Naive B cell (primary cell): ENCODE measurements at regions not wholly inside any gene's neighbourhood (a gene's known extent, or its start where the extent isn't known, plus 50 kb on each side); places are given as distances from the start of the nearest gene placed in this dataset.

ENCODE experiments used
- ATAC-seq, 2 donors: fragments of 150-1000 bp; cut with Tn5 transposase; 2 replicates each; pipeline ENCODE4 v1.10.0; 2021; ENCODE audit warnings: low read depth in 2 of 2, mild to moderate bottlenecking in 2 of 2, moderate library complexity in 2 of 2
- DNase-seq: peaks from one replicate; pipeline ENCODE4 v3.0.0; 2022
- H3K27ac Mint-ChIP-seq, 6 donors: one replicate each; pipeline ENCODE4 v1.8.0; 2020 to 2022; ENCODE audit warnings: mild to moderate bottlenecking in 6 of 6, mixed read lengths in 6 of 6, moderate library complexity in 5 of 6, inconsistent platforms in 2 of 6
- H3K27me3 Mint-ChIP-seq, 3 donors: one replicate each; pipeline ENCODE4 v1.8.0; 2021 to 2022; ENCODE audit warnings: mixed read lengths in 3 of 3, mild to moderate bottlenecking in 1 of 3
- H3K36me3 Mint-ChIP-seq, 2 donors: one replicate each; pipeline ENCODE4 v1.8.0; 2020 to 2022; ENCODE audit warnings: mixed read lengths in 2 of 2, inconsistent platforms in 1 of 2, mild to moderate bottlenecking in 1 of 2
- H3K4me1 Mint-ChIP-seq, 3 donors: one replicate each; pipeline ENCODE4 v1.8.0; 2020 to 2022; ENCODE audit warnings: mixed read lengths in 3 of 3, inconsistent platforms in 1 of 3, mild to moderate bottlenecking in 1 of 3, moderate library complexity in 1 of 3
- H3K4me3 Mint-ChIP-seq, 8 donors: one replicate each; pipeline ENCODE4 v1.8.0; 2020 to 2022; ENCODE audit warnings: mild to moderate bottlenecking in 8 of 8, mixed read lengths in 8 of 8, moderate library complexity in 8 of 8, inconsistent platforms in 2 of 8
- H3K9me3 Mint-ChIP-seq, 7 donors: one replicate each; pipeline ENCODE4 v1.8.0; 2020 to 2022; ENCODE audit warnings: mixed read lengths in 7 of 7, mild to moderate bottlenecking in 5 of 7, inconsistent platforms in 2 of 7, moderate library complexity in 1 of 7

DNA sequence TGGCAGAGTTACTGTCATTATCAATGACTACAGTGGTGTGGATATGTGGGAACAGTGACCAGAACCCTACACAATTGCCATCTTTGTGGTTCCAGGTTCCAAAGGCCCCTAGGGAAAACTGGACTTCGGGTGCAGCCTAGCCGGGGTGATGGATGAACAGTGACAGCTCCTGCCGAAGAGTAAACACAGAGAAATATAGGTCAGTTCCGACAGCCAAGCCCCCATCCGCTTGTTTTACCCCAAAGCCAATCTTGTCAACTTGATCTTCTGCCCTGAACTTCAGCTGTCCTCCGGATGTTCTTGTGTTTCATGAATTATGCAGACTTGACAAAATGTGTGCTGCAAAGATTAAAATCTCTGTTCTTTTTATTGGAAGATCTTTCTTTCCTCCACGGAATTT is 200.4 kb upstream of the SRRM4 start:
- peaks cover 9 to 11% (median 10%) of the 10 kb centered on the region in 3 donors for H3K27me3 Mint-ChIP-seq
- H3K27ac Mint-ChIP-seq = peak overlapping the region in 2 of 6 donors; percentile 9 to 15
- H3K4me1 Mint-ChIP-seq = no peaks in the 10 kb centered on the region
- no peaks in the 10 kb centered on the region for H3K36me3 Mint-ChIP-seq
- DNase-seq (no peak), ATAC-seq (no peak)
- H3K9me3 Mint-ChIP-seq = peaks cover 0 to 13% (median 0%) of the 10 kb centered on the region in 7 donors
- no peak overlapping the region for H3K4me3 Mint-ChIP-seq

DNA sequence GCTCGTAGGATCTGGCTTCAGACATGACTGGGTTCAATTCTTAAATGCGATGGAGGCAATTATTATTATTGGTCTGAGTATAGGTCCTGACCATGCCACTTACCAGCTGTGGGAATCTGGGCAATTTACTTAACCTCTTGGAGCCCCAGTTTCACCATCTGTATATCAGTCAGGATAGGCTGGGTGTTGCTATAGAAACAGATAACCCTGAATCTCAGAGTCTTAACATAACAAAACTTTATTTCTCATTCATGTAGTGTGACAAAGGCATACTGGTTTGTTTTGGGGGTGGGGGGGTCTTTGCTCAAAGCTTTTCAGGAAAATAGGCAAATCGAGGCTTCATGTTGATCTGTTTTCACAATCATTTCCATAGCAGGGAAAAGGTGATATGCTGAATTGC is 199.6 kb upstream of the SRRM4 start:
- DNase-seq (no peak), ATAC-seq (no peak)
- Mint-ChIP-seq H3K4me3 (no peak overlapping the region), H3K27me3 (peaks cover 6 to 9% (median 8%) of the 10 kb centered on the region in 3 donors), H3K36me3 (no peaks in the 10 kb centered on the region), H3K9me3 (peaks cover 0 to 13% (median 0%) of the 10 kb centered on the region in 7 donors), H3K4me1 (no peaks in the 10 kb centered on the region), H3K27ac (no peak overlapping the region)

DNA sequence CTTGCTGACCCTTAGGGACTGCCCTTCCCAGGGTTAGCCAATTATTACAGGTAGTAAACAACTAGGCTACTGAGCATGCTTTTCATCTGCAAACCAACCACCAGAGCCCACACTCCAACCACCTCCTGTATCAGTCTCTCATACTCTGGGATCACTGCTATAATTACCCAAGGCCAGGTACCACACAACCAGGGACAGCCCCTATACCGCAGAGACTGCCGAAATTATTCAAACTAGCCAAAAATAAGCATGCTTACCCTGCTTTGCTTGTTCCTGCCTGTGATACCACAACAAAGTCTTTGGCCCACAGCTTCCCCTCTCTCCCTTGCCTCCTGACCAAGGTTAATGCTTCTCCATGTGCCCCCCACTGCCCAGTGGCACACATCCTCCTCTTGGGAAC is 197.6 kb upstream of the SRRM4 start:
- Mint-ChIP-seq H3K27me3 (peaks cover 0 to 4% (median under 1%) of the 10 kb centered on the region in 3 donors), H3K27ac (no peak overlapping the region), H3K4me3 (no peak overlapping the region), H3K9me3 (peaks cover 0 to 5% (median 0%) of the 10 kb centered on the region in 7 donors), H3K4me1 (no peaks in the 10 kb centered on the region), H3K36me3 (no peaks in the 10 kb centered on the region)
- no peak for ATAC-seq
- DNase-seq = no peak

DNA sequence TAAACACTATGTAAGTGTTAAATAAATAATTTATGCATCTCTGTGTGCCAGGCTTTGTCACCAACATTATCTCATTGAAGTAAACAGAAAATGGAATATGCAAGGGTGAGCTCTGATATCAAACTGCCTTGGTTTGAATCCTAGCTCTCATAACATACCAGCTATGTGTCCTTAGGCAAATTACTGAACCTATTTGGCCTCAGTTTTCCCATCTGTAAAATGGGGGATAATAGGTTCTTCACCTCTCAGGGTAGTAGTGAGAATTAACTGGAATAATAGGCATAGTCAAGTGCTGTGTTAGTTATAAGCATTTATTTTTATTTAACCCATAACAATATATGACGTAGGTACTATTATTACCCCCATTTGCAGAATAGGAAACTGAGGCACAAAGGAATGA is 190.8 kb upstream of the SRRM4 start:
- Mint-ChIP-seq H3K27ac (no peak overlapping the region), H3K27me3 (no peaks in the 10 kb centered on the region), H3K4me1 (no peaks in the 10 kb centered on the region), H3K9me3 (peaks cover 0 to 5% (median 2%) of the 10 kb centered on the region in 7 donors), H3K4me3 (no peak overlapping the region), H3K36me3 (no peaks in the 10 kb centered on the region)
- no peak for ATAC-seq
- DNase-seq = no peak

DNA sequence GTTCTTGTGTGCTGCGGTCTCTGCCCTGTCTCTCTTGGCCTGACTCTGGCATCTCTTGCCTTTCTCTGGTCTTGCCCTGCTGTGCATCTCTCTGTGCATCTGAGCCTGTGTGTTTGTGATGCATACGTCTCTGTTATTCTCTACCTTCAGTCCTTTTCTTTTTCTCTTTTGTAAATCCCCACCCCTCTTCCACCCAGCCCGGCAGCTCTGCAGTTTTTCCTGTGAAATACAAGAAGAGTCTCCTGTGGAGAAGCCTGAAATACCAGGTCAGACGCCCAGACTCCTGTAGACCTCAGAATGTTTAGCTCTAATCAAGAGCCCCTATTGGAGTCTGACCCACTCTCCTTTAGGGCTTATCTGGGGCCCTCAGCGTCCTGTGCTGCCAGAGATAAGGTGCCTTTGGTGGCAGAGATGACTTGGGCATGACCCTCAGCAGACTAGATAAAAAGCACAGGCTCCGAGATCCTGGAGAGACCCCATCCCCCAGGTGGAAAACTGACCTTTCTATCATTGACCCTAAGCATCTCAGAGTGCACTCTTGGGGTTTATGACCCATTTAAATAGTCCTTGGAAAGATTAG is 167.5 kb upstream of the SRRM4 start:
- peaks cover 0 to 20% (median 5%) of the 10 kb centered on the region in 7 donors for H3K9me3 Mint-ChIP-seq
- H3K36me3 Mint-ChIP-seq = no peaks in the 10 kb centered on the region
- H3K4me3 Mint-ChIP-seq = no peak overlapping the region
- no peaks in the 10 kb centered on the region for H3K4me1 Mint-ChIP-seq
- H3K27ac Mint-ChIP-seq = no peak overlapping the region
- H3K27me3 Mint-ChIP-seq = peaks cover 12 to 16% (median 13%) of the 10 kb centered on the region in 3 donors
- ATAC-seq (no peak), DNase-seq (no peak)

DNA sequence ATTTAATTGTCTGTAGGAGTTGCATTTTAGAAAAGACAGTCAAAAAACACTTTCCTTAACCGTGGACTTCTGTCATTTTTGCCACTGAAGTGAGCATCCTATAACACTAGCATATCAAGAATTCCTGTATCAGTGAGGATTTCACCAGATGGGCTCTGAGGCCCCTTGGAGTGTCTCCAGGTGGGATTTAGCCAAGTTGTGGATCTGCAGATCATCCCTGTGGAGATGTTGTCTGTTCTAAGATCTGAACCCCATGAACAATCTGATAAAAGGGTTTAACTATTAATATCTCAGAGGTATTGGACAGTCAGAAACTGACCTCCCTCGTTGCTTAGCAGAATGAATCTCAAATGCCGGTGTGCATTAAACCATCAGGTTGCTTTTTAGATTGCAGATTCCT is 165.0 kb upstream of the SRRM4 start:
- H3K27me3 Mint-ChIP-seq = peaks cover 8 to 13% (median 12%) of the 10 kb centered on the region in 3 donors
- peaks cover 0 to 11% (median 0%) of the 10 kb centered on the region in 7 donors for H3K9me3 Mint-ChIP-seq
- no peak for ATAC-seq

DNA sequence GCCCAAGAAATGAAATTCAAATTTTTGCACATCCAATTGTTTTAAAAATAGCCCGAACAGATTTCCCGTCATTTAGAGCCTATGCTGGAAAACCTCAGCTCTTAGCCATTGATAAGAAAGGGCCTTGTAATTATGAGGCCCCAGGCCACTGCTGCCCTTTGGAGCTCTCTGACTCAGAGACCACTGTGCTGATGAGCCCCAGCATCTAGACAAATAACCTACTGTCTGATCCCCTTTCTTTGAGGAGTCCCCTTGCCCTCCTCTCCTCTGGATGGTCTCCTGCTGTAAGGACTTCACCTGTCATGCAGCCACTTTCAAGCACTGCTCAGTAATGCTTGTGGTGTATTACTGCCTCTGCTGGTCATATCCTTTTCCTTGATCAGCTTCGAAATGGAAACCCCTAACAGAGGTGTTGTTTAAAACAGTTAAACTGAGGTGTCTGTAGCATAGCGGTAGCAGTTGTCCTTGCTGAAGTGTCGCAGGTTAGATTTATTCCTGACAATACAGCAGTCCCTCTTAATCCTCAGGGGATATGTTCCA is 159.9 kb upstream of the SRRM4 start:
- peaks cover 0 to 12% (median 5%) of the 10 kb centered on the region in 7 donors for H3K9me3 Mint-ChIP-seq
- ATAC-seq = no peak
- H3K4me3 Mint-ChIP-seq = no peak overlapping the region
- peaks cover 0 to 11% (median 0%) of the 10 kb centered on the region in 3 donors for H3K27me3 Mint-ChIP-seq
- H3K4me1 Mint-ChIP-seq = no peaks in the 10 kb centered on the region
- H3K27ac Mint-ChIP-seq = no peak overlapping the region
- no peaks in the 10 kb centered on the region for H3K36me3 Mint-ChIP-seq
- no peak for DNase-seq

More for the DNA sequence above, 165.0 kb upstream of the SRRM4 start:
- Mint-ChIP-seq H3K36me3 (no peaks in the 10 kb centered on the region), H3K4me3 (no peak overlapping the region), H3K27ac (no peak overlapping the region), H3K4me1 (no peaks in the 10 kb centered on the region)
- DNase-seq = no peak

DNA sequence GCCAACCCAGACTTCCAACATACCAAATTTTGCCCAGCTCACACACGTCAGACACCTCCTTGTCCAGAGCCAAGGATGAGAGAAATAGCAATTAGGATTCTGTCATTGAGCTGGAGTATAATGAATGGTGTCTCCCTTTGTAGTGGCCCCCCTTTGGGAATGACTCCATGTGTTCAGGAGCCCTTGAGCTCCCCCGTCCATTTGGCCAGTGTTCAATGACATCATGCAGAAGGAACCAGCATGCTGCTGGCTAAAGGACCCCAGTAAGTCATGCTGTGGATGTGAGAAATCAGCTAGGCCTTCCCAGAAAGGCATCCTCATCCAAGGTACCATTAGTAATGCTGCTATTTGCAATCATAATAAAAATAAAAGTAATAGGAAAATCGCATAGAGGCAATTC is 158.8 kb upstream of the SRRM4 start:
- ATAC-seq (no peak), DNase-seq (no peak)
- no peaks in the 10 kb centered on the region for H3K36me3 Mint-ChIP-seq
- H3K9me3 Mint-ChIP-seq = peaks cover 0 to 12% (median 7%) of the 10 kb centered on the region in 7 donors
- no peak overlapping the region for H3K4me3 Mint-ChIP-seq
- no peaks in the 10 kb centered on the region for H3K4me1 Mint-ChIP-seq
- no peak overlapping the region for H3K27ac Mint-ChIP-seq
- H3K27me3 Mint-ChIP-seq = peaks cover 0 to 11% (median 0%) of the 10 kb centered on the region in 3 donors

DNA sequence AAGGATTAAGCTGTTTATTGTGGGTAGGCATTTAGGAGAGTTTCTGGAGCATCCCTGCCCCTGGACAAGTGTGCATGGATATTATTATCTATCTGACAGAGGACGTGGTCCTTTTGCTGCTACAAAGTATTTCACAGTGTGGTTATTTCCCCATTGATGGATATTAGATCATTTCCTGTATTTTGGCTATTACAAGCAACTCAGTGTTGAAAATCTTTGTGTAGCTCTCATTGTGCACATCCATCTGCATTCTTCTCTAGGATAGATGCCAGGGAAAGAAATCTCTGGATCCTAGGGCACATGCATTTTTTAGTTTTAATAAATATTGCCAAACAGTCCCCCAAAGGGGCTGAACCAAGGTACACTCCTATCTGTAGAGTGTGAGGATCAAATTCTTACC is 154.3 kb upstream of the SRRM4 start:
- H3K27me3 Mint-ChIP-seq = peaks cover 0 to 14% (median 5%) of the 10 kb centered on the region in 3 donors
- H3K36me3 Mint-ChIP-seq = no peaks in the 10 kb centered on the region
- no peak for ATAC-seq
- no peak overlapping the region for H3K4me3 Mint-ChIP-seq
- H3K4me1 Mint-ChIP-seq = no peaks in the 10 kb centered on the region
- peaks cover 0 to 17% (median 8%) of the 10 kb centered on the region in 7 donors for H3K9me3 Mint-ChIP-seq
- DNase-seq = no peak
- H3K27ac Mint-ChIP-seq = no peak overlapping the region

DNA sequence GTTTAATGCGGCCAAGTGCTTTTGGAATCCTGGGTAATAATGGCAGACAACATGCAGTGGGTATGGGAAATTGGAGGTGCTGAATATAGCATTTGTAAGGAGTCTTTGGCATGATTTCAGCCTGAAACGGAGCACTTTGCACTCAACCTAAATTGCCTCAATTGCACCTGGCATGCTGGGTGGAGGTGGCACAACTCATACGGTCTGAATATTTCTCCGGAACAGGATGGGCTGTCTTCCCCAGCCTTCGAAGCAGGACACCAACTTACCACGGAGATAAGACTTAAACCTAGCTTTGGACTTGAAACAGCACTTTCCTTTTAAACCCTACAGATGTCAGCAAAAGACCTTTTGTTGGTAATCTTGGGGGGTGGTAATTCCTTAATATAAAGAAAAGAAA is 153.7 kb upstream of the SRRM4 start:
- no peak for DNase-seq
- H3K4me3 Mint-ChIP-seq = no peak overlapping the region
- peaks cover 0 to 17% (median 7%) of the 10 kb centered on the region in 7 donors for H3K9me3 Mint-ChIP-seq
- no peak for ATAC-seq
- H3K36me3 Mint-ChIP-seq = no peaks in the 10 kb centered on the region
- peaks cover 0 to 9% (median 5%) of the 10 kb centered on the region in 3 donors for H3K27me3 Mint-ChIP-seq
- no peaks in the 10 kb centered on the region for H3K4me1 Mint-ChIP-seq
- H3K27ac Mint-ChIP-seq = no peak overlapping the region

DNA sequence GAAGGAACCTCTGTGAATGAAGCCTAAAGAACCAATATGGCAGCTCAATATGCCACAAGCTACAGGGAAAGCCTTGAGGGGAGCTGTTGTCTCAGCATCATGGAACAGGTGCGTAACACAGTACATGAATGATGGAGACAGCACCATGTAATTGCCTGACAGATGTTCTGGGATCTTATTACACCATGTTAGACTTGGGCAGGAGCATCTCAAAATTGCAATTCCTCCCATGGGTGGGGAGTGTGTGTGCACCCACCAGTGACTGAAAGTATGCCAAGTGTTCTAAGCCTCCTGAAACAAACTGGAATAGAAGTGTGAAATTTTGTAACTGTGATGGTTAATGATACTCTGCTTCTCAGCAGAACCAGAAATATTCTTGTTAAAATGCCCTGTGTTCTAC is 151.0 kb upstream of the SRRM4 start:
- Mint-ChIP-seq H3K27ac (no peak overlapping the region), H3K36me3 (no peaks in the 10 kb centered on the region), H3K9me3 (peaks cover 0 to 23% (median 5%) of the 10 kb centered on the region in 7 donors), H3K27me3 (peaks cover 0 to 8% (median 8%) of the 10 kb centered on the region in 3 donors), H3K4me3 (no peak overlapping the region), H3K4me1 (no peaks in the 10 kb centered on the region)
- ATAC-seq (no peak), DNase-seq (no peak)

DNA sequence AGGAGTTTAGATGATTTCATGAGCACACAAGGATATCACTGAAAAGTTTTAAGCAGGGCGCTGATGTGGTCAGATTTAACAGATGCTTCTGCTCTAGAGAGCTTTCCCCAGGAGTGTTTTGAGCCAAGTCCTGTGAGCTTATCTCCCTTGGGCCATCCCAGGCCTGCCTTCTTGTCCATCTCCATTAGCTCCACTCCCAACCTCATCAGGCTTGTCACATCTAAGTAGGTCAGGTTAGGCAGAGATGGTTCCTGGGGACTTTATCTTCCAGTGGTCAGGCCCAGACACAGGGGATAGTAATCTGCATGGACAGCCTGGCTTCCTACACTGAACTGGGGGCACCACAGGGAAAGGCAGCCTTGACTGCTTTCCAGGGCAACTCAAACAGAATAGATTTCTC is 145.4 kb upstream of the SRRM4 start:
- ATAC-seq (no peak), DNase-seq (no peak)
- Mint-ChIP-seq H3K27me3 (peaks cover 4 to 10% (median 7%) of the 10 kb centered on the region in 3 donors), H3K27ac (no peak overlapping the region), H3K36me3 (no peaks in the 10 kb centered on the region), H3K4me1 (no peaks in the 10 kb centered on the region), H3K4me3 (no peak overlapping the region), H3K9me3 (peaks cover 0 to 18% (median 0%) of the 10 kb centered on the region in 7 donors)

DNA sequence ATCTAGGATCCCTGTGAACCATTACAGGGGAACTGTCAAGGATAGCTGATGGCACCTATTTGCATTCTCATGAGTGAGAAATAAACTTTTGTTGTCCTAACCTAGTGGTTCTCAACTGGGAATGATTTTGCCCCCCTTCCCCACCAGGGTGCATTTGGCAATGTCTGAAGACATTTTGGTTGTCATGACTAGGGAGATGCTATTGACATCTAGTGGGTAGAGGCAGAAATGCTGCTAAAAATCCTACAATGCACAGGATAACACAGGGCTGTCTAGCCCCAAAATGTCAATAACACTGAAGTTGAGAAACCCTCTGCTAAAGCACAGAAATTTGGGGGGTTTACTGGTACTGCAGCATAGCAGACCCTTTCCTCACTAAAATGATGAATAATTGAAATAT is 140.9 kb upstream of the SRRM4 start:
- H3K4me1 Mint-ChIP-seq = no peaks in the 10 kb centered on the region
- peaks cover 0 to 7% (median under 1%) of the 10 kb centered on the region in 3 donors for H3K27me3 Mint-ChIP-seq
- ATAC-seq = no peak
- no peaks in the 10 kb centered on the region for H3K36me3 Mint-ChIP-seq
- no peak overlapping the region for H3K27ac Mint-ChIP-seq
- H3K4me3 Mint-ChIP-seq = no peak overlapping the region
- H3K9me3 Mint-ChIP-seq = peaks cover 0 to 7% (median 0%) of the 10 kb centered on the region in 7 donors
- DNase-seq = no peak

DNA sequence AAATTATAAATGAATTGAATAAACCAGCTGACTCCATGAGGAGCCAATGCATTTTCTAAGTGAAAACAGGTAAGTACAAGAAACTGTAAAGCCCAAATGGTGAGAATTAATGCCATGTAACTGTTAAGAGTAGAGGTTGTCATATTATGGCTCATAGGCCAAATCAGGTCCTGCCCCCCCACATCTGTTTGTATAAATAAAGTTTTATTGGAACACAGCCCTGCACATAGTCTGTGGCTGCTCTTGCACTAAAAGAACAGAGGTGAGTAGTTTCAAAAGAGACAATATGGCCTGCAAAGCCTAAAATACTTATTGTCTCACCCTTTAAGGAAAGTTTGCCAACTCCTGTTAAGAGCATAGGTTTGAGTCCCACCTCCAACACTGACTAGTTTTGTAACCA is 140.5 kb upstream of the SRRM4 start:
- no peak for ATAC-seq
- no peaks in the 10 kb centered on the region for H3K36me3 Mint-ChIP-seq
- DNase-seq = no peak

More for the DNA sequence above, 140.5 kb upstream of the SRRM4 start:
- H3K27ac Mint-ChIP-seq = no peak overlapping the region
- H3K4me3 Mint-ChIP-seq = no peak overlapping the region
- peaks cover 0 to 7% (median 0%) of the 10 kb centered on the region in 3 donors for H3K27me3 Mint-ChIP-seq
- peaks cover 0 to 5% (median 0%) of the 10 kb centered on the region in 7 donors for H3K9me3 Mint-ChIP-seq
- no peaks in the 10 kb centered on the region for H3K4me1 Mint-ChIP-seq
